ENCODE measurements at regions not wholly inside any gene's neighbourhood (a gene's known extent, or its start where the extent isn't known, plus 50 kb on each side); places are given as distances from the start of the nearest gene placed in this dataset.

GRCh38 chr20:57013741-57014140, 252.7 kb downstream of the BMP7 start:
- no peak overlapping the region for H3K4me2 ChIP-seq (ENCODE audit: low read length)
- DNase-seq (ENCODE audit: low read depth, low spot score) (no peak), ATAC-seq (no peak)
- intact Hi-C loops (cut with micrococcal nuclease), result no loop called here
- ChIA-PET RAD21 (ENCODE audit: low non-redundant PET in 1 of 2, low total read pairs in 2 of 2, uncharacterized antibody in 2 of 2, unreplicated experiment in 2 of 2) (no interaction called here), CTCF (no interaction called here), POLR2A (no interaction called here)
- H3K27ac ChIP-seq (ENCODE audit: low read depth, low read length), result no peak overlapping the region
- H3K4me3 ChIP-seq (replicated peaks in 1 of 2; ENCODE audit: low read depth in 1 of 2, low read length in 2 of 2), result no peak overlapping the region
- H3K9ac ChIP-seq (ENCODE audit: low read length), result no peak overlapping the region
- H3K79me2 ChIP-seq (ENCODE audit: insufficient read depth, low read length), result no peaks in the 10 kb centered on the region
- H3K9me3 ChIP-seq (ENCODE audit: control insufficient read depth in 1 of 2, insufficient read depth in 1 of 2, low read depth in 1 of 2, low read length in 2 of 2), result no peaks in the 10 kb centered on the region
- BruUV-seq (replicated peaks), result no TSS peak
- H3K36me3 ChIP-seq (ENCODE audit: control insufficient read depth in 1 of 2, insufficient read depth in 2 of 2, low read length in 2 of 2), result no peaks in the 10 kb centered on the region
- no peaks in the 10 kb centered on the region for H3K27me3 ChIP-seq (ENCODE audit: insufficient read depth, low read length)
- H3K4me1 ChIP-seq (ENCODE audit: control insufficient read depth in 1 of 2, insufficient read depth in 2 of 2, low read length in 2 of 2), result no peaks in the 10 kb centered on the region
- no peak overlapping the region for H2AFZ ChIP-seq (ENCODE audit: low read depth, low read length, poor library complexity, severe bottlenecking)
- no peaks in the 10 kb centered on the region for H3K9me2 ChIP-seq (ENCODE audit: insufficient read depth)
- no peaks in the 10 kb centered on the region; the same call in 1 of the 2 replicates for H4K20me1 ChIP-seq (ENCODE audit: insufficient read depth)
- TF ChIP-seq REST (IDR thresholded peaks at IDR 0.05; ENCODE audit: low read depth), result no peak
- no peak for TF ChIP-seq POLR2AphosphoS5 (IDR thresholded peaks at IDR 0.05; ENCODE audit: low read depth, low read length)
- TF ChIP-seq EGR1 (IDR thresholded peaks at IDR 0.05; ENCODE audit: low read depth), result no peak
- no peak for TF ChIP-seq MAX (IDR thresholded peaks at IDR 0.05)
- no peak for TF ChIP-seq ELF1 (IDR thresholded peaks at IDR 0.05; ENCODE audit: borderline replicate concordance, low read depth)
- no peak for TF ChIP-seq EZH2 (IDR thresholded peaks at IDR 0.05)
- no peak for TF ChIP-seq CBX3 (IDR thresholded peaks at IDR 0.05; ENCODE audit: low read depth)

GRCh38 chr20:57020364-57020763, 246.1 kb downstream of the BMP7 start:
- BruUV-seq (replicated peaks), result no TSS peak
- Histone ChIP-seq H3K9ac (ENCODE audit: low read length) (no peak overlapping the region), H3K4me2 (ENCODE audit: low read length) (no peak overlapping the region), H3K27ac (ENCODE audit: low read depth, low read length) (no peak overlapping the region), H3K27me3 (ENCODE audit: insufficient read depth, low read length) (no peaks in the 10 kb centered on the region), H2AFZ (ENCODE audit: low read depth, low read length, poor library complexity, severe bottlenecking) (no peak overlapping the region), H3K4me1 (ENCODE audit: control insufficient read depth in 1 of 2, insufficient read depth in 2 of 2, low read length in 2 of 2) (no peaks in the 10 kb centered on the region), H4K20me1 (ENCODE audit: insufficient read depth) (no peaks in the 10 kb centered on the region; the same call in 1 of the 2 replicates), H3K9me2 (ENCODE audit: insufficient read depth) (no peaks in the 10 kb centered on the region), H3K4me3 (replicated peaks in 1 of 2; ENCODE audit: low read depth in 1 of 2, low read length in 2 of 2) (no peak overlapping the region), H3K36me3 (ENCODE audit: control insufficient read depth in 1 of 2, insufficient read depth in 2 of 2, low read length in 2 of 2) (no peaks in the 10 kb centered on the region), H3K9me3 (ENCODE audit: control insufficient read depth in 1 of 2, insufficient read depth in 1 of 2, low read depth in 1 of 2, low read length in 2 of 2) (no peaks in the 10 kb centered on the region), H3K79me2 (ENCODE audit: insufficient read depth, low read length) (no peaks in the 10 kb centered on the region)
- intact Hi-C loops (cut with micrococcal nuclease), result no loop called here
- ChIA-PET POLR2A (no interaction called here), CTCF (no interaction called here), RAD21 (ENCODE audit: low non-redundant PET in 1 of 2, low total read pairs in 2 of 2, uncharacterized antibody in 2 of 2, unreplicated experiment in 2 of 2) (no interaction called here)
- ATAC-seq, result no peak
- no peak for TF ChIP-seq TCF7L2 (IDR thresholded peaks at IDR 0.05; ENCODE audit: borderline replicate concordance, extremely low read depth, insufficient read depth, insufficient read length)
- TF ChIP-seq SP1 (IDR thresholded peaks at IDR 0.05; ENCODE audit: low read depth), result no peak
- TF ChIP-seq ZBTB33 (IDR thresholded peaks at IDR 0.05; ENCODE audit: extremely low read depth, insufficient replicate concordance, low read length), result no peak
- TF ChIP-seq ELF1 (IDR thresholded peaks at IDR 0.05; ENCODE audit: borderline replicate concordance, low read depth), result no peak
- TF ChIP-seq CBX3 (IDR thresholded peaks at IDR 0.05; ENCODE audit: low read depth), result no peak
- TF ChIP-seq POLR2AphosphoS5 (IDR thresholded peaks at IDR 0.05; ENCODE audit: low read depth, low read length), result no peak
- no peak for TF ChIP-seq SRF (IDR thresholded peaks at IDR 0.05; ENCODE audit: low read depth)
- no peak for TF ChIP-seq ATF3 (IDR thresholded peaks at IDR 0.05)
- no peak for TF ChIP-seq MAX (IDR thresholded peaks at IDR 0.05)
- TF ChIP-seq SIN3A (IDR thresholded peaks at IDR 0.05; ENCODE audit: low read depth), result no peak
- DNase-seq (ENCODE audit: low read depth, low spot score), result no peak
